CD14-positive monocyte (primary cell): ENCODE measurements at regions not wholly inside any gene's neighbourhood (a gene's known extent, or its start where the extent isn't known, plus 50 kb on each side); places are given as distances from the start of the nearest gene placed in this dataset.

ENCODE experiments used
- DNase-seq, 3 donors: peaks; one replicate each; pipeline ENCODE4 v3.0.0-alpha.2; 2011 to 2022
- H2AFZ ChIP-seq: 2 replicates; pipeline ENCODE4 v1.6.0; 2012; ENCODE audit warnings: mild to moderate bottlenecking, low read depth, low read length, inconsistent platforms; ENCODE audit not compliant: insufficient read depth, poor library complexity, severe bottlenecking
- H3K27ac ChIP-seq, 2 donors: 1 replicate in 1 of 2; 2 replicates in 1 of 2; pipeline ENCODE4 v1.5.1; 2012 to 2013; ENCODE audit warnings: low read length in 2 of 2, control low read depth in 1 of 2, inconsistent platforms in 1 of 2, low read depth in 1 of 2, mild to moderate bottlenecking in 1 of 2
- H3K27me3 ChIP-seq, 2 donors: one replicate each; pipeline versions ENCODE4 v1.6.0 to v1.6.1; 2011 to 2013; ENCODE audit warnings: low read length in 2 of 2; ENCODE audit not compliant: control insufficient read depth in 2 of 2, insufficient read depth in 2 of 2
- H3K36me3 ChIP-seq, 2 donors: replicated peaks in 1 of 2; 1 replicate in 1 of 2; 2 replicates in 1 of 2; pipeline versions ENCODE4 v1.5.1 to v1.6.1; 2012 to 2013; ENCODE audit warnings: low read length in 2 of 2, control low read depth in 1 of 2, inconsistent platforms in 1 of 2, mild to moderate bottlenecking in 1 of 2; ENCODE audit not compliant: insufficient read depth in 2 of 2, control insufficient read depth in 1 of 2
- H3K4me1 ChIP-seq, 2 donors: 1 replicate in 1 of 2; 2 replicates in 1 of 2; pipeline versions ENCODE4 v1.5.1 to v1.6.1; 2012 to 2013; ENCODE audit warnings: low read length in 2 of 2, control low read depth in 1 of 2, inconsistent platforms in 1 of 2, mild to moderate bottlenecking in 1 of 2, moderate library complexity in 1 of 2; ENCODE audit not compliant: insufficient read depth in 2 of 2, control insufficient read depth in 1 of 2
- H3K4me2 ChIP-seq: replicated peaks from 2 replicates; pipeline ENCODE3; 2012; ENCODE audit warnings: low read length, moderate library complexity, mild to moderate bottlenecking; ENCODE audit not compliant: poor library complexity, severe bottlenecking; ENCODE audit errors: extremely low read depth
- H3K4me3 ChIP-seq, 3 experiments: fragments of 200-600 bp in 1 of 3; sonication (generic) in 1 of 3; replicated peaks in 1 of 3; 1 replicate in 2 of 3; 2 replicates in 1 of 3; pipeline ENCODE4 v1.5.1; 2011 to 2013; ENCODE audit warnings: low read length in 3 of 3, mild to moderate bottlenecking in 3 of 3, control low read depth in 2 of 3, low read depth in 2 of 3, inconsistent platforms in 1 of 3, moderate library complexity in 1 of 3
- H3K79me2 ChIP-seq: 2 replicates; pipeline ENCODE4 v1.6.0; 2012; ENCODE audit warnings: mild to moderate bottlenecking, control low read depth, inconsistent platforms, low read length, moderate library complexity; ENCODE audit not compliant: insufficient read depth
- H3K9ac ChIP-seq: 2 replicates; pipeline ENCODE4 v1.6.0; 2017; ENCODE audit warnings: low read length, mild to moderate bottlenecking; ENCODE audit not compliant: insufficient read depth, poor library complexity, severe bottlenecking
- H3K9me3 ChIP-seq, 2 donors: replicated peaks in 1 of 2; 1 replicate in 1 of 2; 2 replicates in 1 of 2; pipeline versions ENCODE4 v1.5.1 to v1.6.1; 2012 to 2013; ENCODE audit warnings: low read length in 2 of 2, control low read depth in 1 of 2; ENCODE audit not compliant: control insufficient read depth in 1 of 2, insufficient read depth in 1 of 2
- H4K20me1 ChIP-seq: 2 replicates; pipeline ENCODE4 v1.6.0; 2012; ENCODE audit warnings: mild to moderate bottlenecking, low read length, control low read depth, moderate library complexity; ENCODE audit not compliant: insufficient read depth
- H3K27ac Mint-ChIP-seq, 7 donors: one replicate each; pipeline ENCODE4 v1.8.0; 2020; ENCODE audit warnings: mild to moderate bottlenecking in 7 of 7, mixed read lengths in 7 of 7, moderate library complexity in 6 of 7, inconsistent platforms in 2 of 7
- H3K27me3 Mint-ChIP-seq, 3 donors: one replicate each; pipeline ENCODE4 v1.8.0; 2021 to 2022; ENCODE audit warnings: low read depth in 3 of 3, mild to moderate bottlenecking in 3 of 3, mixed read lengths in 3 of 3, moderate library complexity in 3 of 3, inconsistent platforms in 1 of 3
- H3K36me3 Mint-ChIP-seq, 2 donors: one replicate each; pipeline ENCODE4 v1.8.0; 2020; ENCODE audit warnings: mixed read lengths in 2 of 2, inconsistent platforms in 1 of 2, mild to moderate bottlenecking in 1 of 2
- H3K4me1 Mint-ChIP-seq: one replicate; pipeline ENCODE4 v1.8.0; 2020; ENCODE audit warnings: mild to moderate bottlenecking, mixed read lengths
- H3K4me3 Mint-ChIP-seq, 2 donors: one replicate each; pipeline ENCODE4 v1.8.0; 2020; ENCODE audit warnings: mild to moderate bottlenecking in 2 of 2, mixed read lengths in 2 of 2, moderate library complexity in 1 of 2
- H3K9me3 Mint-ChIP-seq, 7 donors: one replicate each; pipeline ENCODE4 v1.8.0; 2020 to 2022; ENCODE audit warnings: mixed read lengths in 7 of 7, mild to moderate bottlenecking in 6 of 7, moderate library complexity in 6 of 7, inconsistent platforms in 2 of 7
- CTCF ChIP-seq: fragments of 200-600 bp; IDR thresholded peaks from one replicate; pipeline ENCODE4 v1.8.0; 2022; ENCODE audit warnings: antibody characterized with exemption, mild to moderate bottlenecking
- WGBS: methylation state at CpG from one replicate; pipeline ENCODE4 v1.1.5; 2013; ENCODE audit warnings: missing lambda C conversion rate; ENCODE audit not compliant: insufficient coverage; 5-methylcytosine and 5-hydroxymethylcytosine counted together
- intact Hi-C, 2 donors: fragments of 100-400 bp; cut with micrococcal nuclease; formaldehyde crosslinking; loops; one replicate each; pipeline versions ENCODE4 v1.15.0 to v1.15.1; 2023

GRCh38 chr2:181152226-181152625 is 171.8 kb downstream of the UBE2E3 start:
- no peak for TF ChIP-seq CTCF
- no peak overlapping the region for H3K4me3 ChIP-seq
- no peaks in the 10 kb centered on the region for H3K36me3 ChIP-seq
- H3K4me1 Mint-ChIP-seq: peaks cover 3% of the 10 kb centered on the region
- no peak overlapping the region for H3K27ac Mint-ChIP-seq
- H3K4me1 ChIP-seq: no peaks in the 10 kb centered on the region
- no peak overlapping the region for H3K27ac ChIP-seq
- H3K79me2 ChIP-seq: no peaks in the 10 kb centered on the region
- H3K9ac ChIP-seq: no peak overlapping the region
- H3K27me3 Mint-ChIP-seq: peaks cover 0 to 1% (median 0%) of the 10 kb centered on the region in 3 donors
- no peak overlapping the region for H2AFZ ChIP-seq
- H4K20me1 ChIP-seq: no peaks in the 10 kb centered on the region
- no peak overlapping the region for H3K4me2 ChIP-seq
- peaks cover 0 to 14% (median 7%) of the 10 kb centered on the region in 7 donors for H3K9me3 Mint-ChIP-seq
- peaks cover 7 to 8% of the 10 kb centered on the region in 2 donors for H3K9me3 ChIP-seq
- intact Hi-C loops: no loop called here
- no peak overlapping the region for H3K4me3 Mint-ChIP-seq
- DNase-seq: no peak
- H3K36me3 Mint-ChIP-seq: no peaks in the 10 kb centered on the region
- no peaks in the 10 kb centered on the region for H3K27me3 ChIP-seq

DNA sequence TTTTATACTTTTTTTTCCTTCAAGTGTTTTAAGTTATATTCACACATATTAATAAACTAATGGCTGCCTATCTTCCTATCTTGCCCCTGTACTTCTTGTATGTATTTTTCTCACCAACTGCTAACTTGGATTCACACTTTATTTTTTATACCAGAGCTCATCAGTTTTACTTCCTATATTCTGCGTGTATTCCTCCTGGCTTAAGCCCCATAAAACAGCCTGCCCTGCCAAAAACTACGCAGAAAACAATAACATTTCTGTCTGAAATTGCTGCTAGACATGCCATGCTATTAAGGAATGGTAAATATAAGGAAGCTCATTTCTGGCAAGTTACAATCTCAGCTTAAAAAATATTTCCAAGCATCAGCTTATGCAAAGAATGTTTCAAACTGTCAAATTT is 172.3 kb downstream of the UBE2E3 start:
- TF ChIP-seq CTCF: no peak
- no peaks in the 10 kb centered on the region for H3K4me1 ChIP-seq
- H3K4me1 Mint-ChIP-seq: peaks cover 3% of the 10 kb centered on the region
- no peak for DNase-seq
- no CpG with 5 or more reads among the region's 2 CpGs for WGBS
- intact Hi-C loops: no loop called here
- H3K4me3 ChIP-seq: no peak overlapping the region
- no peak overlapping the region for H3K27ac ChIP-seq
- no peak overlapping the region for H3K4me2 ChIP-seq
- H3K27me3 ChIP-seq: no peaks in the 10 kb centered on the region
- no peaks in the 10 kb centered on the region for H3K36me3 ChIP-seq
- H3K9me3 Mint-ChIP-seq: peaks cover 0 to 14% (median 7%) of the 10 kb centered on the region in 7 donors
- no peak overlapping the region for H3K4me3 Mint-ChIP-seq
- H3K27me3 Mint-ChIP-seq: peaks cover 0 to 1% (median 0%) of the 10 kb centered on the region in 3 donors
- no peaks in the 10 kb centered on the region for H4K20me1 ChIP-seq
- H3K9me3 ChIP-seq: peaks cover 7 to 8% of the 10 kb centered on the region in 2 donors
- no peak overlapping the region for H3K9ac ChIP-seq
- H3K79me2 ChIP-seq: no peaks in the 10 kb centered on the region
- H2AFZ ChIP-seq: no peak overlapping the region
- no peak overlapping the region for H3K27ac Mint-ChIP-seq
- no peaks in the 10 kb centered on the region for H3K36me3 Mint-ChIP-seq
